Mucosa of gallbladder (tissue), 1 donor: ENCODE measurements at regions not wholly inside any gene's neighbourhood (a gene's known extent, or its start where the extent isn't known, plus 50 kb on each side); places are given as distances from the start of the nearest gene placed in this dataset.

Experiments
- DNase-seq: peaks from one replicate; pipeline ENCODE4 v3.0.0-alpha.2; 2020; ENCODE audit warnings: low spot score
- donor health status: DM: no; HTN: no; CAD: no.

DNA sequence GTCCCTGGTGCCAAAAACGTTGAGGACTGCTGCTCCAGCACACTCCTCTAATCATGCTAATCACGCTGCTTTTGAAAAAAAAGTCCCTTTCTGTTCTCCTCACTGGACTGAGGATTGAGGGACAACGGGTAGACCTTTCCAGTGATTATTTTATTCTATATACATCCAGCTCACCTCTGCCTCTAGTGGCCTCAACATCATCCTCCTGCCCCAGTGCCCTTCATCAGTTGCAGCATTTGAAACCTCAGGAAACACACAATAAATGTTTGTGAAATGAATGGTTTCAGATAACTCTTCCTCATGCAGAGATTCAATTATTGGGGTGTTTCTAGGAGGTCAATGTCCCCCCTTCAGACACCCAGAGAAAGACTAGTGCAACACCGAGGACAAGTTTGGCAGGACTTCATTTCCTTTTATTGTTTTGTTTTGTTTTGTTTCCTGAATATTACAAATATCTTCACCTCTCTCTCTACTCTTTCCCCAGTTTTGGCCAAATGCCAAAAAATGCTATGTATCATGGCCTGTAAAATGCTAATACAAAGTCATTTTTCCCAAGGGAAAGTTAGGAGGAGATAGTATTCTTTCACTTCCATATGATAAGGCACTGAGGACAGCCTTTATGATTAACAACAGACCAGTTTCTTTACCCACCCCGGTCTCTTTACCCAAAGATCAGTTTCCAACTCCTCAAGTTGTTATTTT lies 460.1 kb upstream of the SLIT2 start:
- DNase-seq = no peak

DNA sequence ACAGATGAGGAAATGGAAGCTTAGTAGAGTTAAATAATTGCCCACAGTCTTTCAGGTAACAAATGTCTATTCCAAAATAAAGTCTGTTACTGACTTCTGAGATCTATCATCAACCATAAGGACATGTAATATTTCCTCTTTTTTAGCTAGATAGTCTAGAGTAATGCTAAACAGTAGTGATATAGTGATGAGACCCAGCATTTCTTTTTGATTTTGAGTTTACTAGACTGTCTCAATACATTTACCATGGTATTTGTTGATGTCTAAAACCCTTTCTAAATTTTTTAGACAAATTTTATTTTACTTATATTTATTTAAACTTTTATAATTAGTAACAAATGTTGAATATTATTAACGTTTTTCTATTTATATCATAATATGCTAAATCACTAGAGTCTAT lies 465.1 kb upstream of the SLIT2 start:
- no peak for DNase-seq

DNA sequence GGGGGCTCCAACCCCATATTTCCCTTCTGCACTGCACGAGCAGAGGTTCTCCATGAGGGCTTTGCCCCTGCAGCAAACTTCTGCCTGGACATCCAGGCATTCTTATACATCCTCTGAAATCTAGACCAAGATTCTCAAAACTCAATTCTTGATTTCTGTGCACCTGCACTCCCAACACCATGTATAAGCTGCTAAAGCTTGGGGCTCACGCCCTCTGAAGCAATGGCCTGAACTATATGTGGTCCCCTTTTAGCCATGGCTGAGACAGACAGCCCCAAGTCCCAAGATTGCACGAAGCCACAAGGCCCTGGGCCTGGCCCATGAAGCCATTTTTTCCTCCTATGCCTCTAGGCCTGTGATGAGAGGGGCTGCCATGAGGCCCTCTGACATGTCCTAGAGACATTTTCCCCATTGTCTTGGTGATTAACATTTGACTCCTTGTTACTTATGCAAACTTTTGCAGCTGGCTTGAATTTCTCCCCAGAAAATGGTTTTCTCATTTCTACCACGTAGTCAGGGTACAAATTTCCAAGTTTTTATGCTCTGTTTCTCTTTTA lies 468.0 kb upstream of the SLIT2 start:
- no peak for DNase-seq

DNA sequence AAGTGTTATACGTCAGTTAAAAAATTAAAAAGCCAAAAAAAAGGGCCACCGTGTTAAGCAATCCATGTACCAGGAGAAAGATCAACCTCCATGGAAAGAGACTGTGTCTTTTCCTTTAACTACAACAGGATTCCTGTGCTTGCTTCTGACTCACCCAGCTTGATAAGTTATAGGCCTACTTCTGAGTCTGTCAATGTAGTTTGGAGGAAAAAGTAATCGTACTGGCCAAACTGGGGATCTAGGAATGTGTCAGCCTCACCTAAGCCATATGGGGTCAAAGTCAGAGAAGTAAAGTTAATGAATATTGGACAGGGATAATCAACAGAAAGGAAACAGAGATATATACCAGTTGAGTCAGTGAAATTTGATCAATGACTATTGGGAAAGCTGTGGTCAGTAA lies 470.8 kb upstream of the SLIT2 start:
- DNase-seq = no peak

DNA sequence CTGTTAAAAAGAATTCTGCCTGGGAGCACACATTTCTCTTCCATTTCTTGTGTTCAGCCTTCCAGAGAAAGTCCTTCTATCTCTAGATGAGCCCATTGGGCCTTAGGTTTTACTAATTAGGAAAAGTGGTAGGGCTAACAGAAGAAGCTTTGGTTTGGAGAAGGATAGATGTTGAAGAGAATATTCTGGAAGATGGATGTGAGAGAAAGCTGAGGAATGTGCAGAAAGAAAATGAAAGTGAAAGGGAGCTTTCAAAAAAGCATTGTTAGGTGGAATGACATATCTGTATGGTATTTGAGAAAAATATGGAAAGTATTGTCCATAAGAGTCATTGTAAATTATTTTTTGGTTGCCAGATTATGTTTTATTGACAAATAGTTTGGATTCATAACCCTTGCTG lies 474.8 kb upstream of the SLIT2 start:
- DNase-seq = no peak

DNA sequence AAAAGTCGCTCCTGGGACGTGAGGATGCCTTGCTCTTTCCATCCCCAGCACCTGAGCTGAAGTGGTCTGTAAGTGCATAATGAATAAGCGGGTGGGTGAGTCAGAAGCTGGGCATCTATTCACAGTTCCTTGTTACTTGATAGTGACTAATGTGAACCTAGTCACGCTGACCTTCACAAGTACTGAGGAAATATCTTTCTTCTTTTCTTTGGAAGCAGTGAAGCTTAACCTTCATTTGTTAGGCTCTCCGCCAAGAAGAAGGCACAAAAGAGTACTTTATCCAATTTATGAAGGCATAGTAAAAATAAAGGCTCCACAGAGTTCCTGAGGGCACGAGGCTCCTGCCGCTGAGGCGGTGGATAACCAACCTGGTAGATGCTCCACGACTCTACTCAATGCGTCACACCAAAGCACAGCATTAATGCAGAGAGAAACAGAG lies 475.7 kb upstream of the SLIT2 start:
- no peak for DNase-seq

DNA sequence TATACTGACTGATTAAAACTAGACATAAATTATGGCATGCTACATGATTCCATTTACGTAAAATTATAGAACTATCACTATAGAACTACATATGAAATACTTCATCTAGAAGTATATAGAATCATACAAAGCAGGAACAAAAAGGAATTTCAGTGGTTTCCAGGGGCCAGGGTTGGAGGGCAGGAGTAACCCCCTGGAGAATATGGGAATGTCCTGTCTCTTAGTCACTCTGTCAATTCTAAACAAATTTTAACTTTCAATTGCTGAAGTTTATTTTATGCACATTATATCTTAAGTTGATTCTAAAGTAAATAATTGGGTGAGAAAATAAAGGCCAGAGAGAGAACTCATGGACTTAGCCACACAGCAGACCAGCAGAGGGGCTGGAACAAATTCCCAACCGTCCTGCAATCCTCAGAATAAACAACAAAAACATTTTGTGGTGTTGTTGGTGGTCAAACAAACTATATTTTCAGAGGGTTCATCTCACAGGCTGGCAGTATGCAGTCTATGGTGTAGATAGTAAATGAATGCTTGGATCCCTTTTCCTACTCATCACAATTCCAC lies 476.9 kb upstream of the SLIT2 start:
- no peak for DNase-seq

DNA sequence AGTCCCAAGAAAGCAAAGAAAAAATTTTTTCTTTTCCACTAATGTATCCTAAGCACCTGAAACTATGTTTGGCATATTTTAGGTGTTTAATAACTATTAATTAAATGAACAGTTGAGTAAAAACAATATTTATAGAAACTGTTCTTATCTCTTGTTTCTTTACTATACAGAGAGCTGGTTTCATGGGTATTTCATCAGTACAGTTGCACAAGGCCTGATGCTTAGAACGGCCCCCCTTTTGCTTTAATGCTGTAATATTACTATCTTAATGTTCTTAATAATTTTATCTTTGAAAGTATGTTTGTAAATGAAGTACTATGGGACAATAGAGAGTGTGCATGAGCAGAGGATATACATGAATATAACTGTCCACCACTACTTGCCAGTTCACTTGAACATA lies 479.1 kb upstream of the SLIT2 start:
- no peak for DNase-seq

DNA sequence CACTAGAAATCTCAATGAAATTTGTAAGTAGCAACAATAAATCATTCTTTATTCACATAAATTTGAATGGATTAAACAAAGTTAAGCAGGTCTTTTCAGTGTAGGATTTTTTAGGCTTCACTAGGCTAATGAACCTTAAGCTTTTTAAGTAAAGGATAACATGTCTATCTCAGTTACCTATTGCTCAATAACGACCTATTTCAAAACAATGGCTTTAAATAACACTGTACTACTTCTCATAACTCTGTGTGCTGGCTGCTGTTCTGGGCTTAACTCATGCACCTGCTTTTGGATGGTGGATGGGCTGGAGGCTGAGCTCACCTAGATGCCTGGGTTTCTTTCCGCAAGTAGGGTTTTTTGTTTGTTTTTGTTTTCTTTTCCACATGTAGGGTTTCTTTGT lies 495.0 kb upstream of the SLIT2 start:
- DNase-seq = no peak

DNA sequence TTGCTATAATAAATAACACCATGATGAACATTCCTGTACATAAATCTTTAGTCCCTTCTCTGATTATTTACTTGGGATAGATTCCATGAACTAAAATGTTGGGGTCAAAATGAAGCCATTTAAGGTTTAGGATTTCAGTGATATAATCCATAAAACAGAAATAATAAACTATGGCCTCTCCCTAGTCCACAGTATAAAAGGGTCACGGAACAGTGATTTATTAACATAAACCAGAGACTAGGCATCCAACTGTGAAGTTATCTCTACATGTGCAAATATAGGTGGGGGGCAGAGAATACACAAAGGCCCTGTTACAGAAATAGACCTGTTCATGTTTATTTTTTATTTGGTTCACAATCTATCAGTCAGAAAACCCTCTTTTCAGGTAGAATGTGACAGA lies 499.1 kb upstream of the SLIT2 start:
- no peak for DNase-seq

DNA sequence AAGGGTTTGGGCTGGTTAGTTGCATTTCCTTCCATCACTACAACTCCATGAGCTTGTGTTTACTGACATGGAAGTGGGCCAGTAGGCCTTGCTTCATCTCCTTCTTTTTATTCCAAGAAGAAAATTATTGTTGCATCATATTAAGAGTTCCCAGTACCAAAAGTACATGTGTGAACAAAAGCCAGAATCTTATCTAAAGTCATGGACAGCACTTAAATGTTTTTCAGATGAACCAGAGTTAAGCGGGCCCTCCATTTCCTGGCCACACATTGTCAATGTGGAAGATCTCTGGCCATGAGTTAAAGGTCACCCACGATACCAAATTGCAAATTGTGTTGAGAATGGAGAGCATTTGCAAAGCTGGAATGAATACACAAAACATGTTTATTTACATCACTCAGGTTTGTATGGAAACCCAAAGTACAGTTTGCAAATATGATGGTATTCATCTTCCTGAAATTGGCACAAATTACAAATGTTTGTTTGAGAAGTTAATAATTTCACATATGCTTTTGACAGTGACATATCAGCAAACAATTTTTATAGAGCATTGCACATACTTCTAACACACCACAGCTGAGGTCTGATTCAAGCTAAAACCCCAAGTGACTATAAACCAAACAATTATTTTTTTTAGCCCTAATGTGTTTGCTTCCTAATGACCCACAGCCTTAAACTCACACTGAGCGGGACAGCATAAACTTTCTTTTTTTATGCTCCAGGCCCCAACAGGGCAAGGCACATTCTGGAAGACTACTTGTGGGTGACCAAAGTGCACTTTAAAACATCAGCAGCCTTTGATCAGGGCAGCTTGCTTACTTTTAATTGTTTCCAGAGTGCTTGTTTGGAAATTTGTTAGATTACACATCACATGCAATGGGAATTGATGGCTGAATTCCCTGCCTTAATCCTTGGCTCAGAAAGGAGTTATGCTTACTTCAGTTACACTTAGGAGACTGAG lies 502.9 kb upstream of the SLIT2 start:
- DNase-seq = peak; percentile 47

DNA sequence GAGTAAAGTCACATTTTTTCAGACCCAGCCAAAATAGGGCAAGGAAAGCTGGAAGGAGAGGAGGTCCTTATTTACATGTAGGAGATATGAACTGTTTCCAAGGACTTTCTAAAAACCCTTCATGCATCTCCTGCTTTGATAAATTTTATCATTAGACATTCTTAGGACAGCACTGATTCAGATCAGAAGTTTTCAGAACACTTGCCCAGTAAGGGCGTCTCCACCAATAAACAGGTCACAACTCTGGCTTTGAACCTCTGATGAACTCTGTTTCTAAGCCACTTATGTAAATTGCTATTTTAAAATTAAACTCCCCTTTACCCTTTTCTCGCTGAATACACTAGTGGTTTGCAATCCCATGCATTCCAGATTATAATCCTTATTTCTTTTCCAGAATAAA lies 505.3 kb upstream of the SLIT2 start:
- no peak for DNase-seq

DNA sequence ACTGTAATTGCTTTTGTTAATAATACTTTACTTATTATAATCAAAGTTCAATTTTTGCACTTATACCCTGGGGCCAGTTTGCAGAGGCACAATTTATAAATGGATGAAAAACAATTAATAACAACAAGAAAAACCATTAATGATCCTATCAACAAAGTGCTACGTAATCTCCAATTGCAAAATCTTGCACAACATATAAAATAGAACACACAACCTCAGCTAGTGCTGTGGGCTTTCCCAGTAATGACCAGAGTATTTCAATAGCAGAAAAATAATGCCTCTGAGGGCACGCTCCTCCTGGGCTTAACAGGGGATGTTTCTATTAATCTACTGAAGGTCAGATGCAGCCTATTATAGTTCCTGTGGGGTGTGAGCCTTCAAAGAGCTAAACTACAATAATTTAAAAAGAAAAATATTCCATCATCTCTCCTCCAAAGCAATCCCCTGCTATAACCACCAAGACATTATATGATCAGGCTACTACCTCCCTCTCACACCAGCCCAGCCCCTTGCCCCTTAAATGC lies 508.5 kb upstream of the SLIT2 start:
- DNase-seq = no peak

DNA sequence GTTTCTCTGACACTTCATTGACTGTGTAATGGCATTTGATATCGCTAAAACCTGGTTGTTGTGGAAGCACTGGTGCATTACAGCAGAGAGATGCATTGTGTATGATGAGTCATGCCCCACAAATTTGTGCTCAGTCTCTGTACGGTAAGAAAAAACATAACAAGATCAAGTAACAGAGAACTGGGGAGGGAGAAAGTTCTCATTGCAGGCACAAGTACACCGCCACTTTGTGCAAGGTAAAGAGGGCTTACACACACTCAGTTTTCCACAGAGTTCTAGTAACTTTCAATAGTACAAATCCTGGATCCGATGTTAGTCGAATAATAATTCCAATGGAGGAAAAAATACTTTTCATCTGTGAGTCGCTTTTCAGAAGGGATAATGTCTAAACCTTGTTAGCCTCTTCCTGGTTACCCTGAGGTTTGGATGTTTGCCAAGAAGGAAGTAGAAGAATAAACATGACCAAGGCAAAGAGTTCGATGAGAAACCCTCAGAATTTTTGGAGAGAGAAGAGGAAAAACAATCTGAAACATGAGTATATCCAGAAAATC lies 512.5 kb upstream of the SLIT2 start:
- peak; percentile 45 for DNase-seq

DNA sequence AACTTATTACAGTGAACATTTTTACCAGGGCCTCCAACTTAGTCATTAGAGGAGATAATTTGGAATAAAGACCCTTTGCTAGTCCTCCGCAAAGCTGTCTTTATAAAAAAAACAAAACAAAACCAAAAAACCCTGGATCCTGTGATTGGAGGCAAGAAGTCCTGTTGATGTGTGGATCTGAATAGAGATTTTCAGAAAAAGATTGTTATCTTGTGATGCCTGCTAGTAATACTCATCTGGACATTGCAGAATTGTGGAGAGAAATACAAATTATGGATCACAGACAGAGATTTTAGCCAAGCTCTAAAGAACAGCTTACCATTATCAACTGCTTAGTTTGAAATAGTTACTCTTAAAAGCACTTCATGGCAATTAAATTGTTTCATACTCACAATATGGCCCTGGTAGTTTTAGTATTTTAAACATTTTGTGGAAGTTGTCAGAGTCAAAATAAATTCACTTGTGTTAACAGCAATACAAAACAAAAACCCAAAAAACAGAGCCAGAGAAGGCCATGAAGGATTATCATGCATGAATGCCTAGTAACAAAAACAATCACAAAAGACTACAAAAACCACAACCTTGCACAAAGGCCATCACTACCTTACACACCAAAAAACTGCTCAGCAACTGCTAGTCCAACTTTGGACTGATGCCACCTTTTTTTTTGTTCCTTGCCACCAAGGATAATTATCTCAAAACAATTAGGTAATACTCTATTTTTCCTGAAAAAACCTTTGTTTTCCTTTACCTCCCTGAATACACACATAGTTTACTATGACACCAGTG lies 514.5 kb upstream of the SLIT2 start:
- DNase-seq = no peak

DNA sequence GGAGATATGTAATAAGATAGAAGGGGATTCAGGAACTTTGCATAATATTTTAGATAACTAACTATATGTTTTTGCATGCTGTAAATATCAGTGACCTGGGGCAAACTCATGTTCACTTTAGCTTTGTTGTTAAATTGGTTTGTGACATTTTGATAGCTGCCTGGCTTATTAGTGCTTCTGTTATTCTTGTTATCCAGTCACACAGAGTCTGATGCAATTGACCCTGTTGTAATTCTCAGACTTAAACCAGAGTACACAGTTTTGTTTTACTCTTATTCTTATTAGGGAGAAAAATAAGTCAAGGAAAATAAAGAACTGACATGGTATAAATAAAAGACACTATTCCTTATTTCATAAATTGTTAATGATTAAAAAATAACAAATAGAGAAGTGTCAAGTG lies 516.7 kb upstream of the SLIT2 start:
- DNase-seq = no peak

DNA sequence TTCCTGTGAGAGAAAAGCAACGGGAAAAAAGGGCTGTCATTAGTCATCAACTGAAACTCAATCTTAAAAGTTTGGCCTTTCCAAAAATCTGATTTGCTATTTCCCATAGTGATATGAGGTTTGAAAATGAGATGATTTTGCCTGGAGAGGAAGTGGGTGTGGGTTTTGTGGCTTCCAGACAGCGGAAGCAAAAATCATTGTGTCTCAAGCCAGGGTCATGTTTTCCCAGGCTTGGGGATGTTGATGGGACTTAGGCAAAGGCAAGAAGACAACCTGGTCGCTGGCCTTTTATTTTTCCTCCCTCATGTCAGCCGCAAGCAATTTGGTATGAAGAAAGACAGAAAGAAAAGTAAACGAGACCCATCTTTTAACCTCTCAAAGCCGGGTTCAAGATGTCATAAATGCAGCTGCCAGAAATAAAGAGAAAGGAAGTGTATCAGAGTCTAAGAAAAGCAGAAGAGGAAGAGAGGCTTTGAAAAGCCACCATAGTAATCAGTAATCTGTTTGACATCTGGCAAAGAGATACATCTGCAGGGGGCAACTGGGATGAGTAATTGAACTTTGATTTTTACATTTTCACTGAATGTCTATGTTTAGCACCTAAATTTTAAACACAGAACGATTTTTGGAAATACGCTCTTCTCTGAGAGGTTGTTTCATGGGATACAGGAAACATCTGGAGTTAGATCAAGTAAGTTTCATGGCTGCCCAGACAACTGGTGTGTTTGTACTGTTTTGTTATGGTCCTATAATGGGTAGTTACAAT lies 521.6 kb upstream of the SLIT2 start:
- DNase-seq = no peak

DNA sequence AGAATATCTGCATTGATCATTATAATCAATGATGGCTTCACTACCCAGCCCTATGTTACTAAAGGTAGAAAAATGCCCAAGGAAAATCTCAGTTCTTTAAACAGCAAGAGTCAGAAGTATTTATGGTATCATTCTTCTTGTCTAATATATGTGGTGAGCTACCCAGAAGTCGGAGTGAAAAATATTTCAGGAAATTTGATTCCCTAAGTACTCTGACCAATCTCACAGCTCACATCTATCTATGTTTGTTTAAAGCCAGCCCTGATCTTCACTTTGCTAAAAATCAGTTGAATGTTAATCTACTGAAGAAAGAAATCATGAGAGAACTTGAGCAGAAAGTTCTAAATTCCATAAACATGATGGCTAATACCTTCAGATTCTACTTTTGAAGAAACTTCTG lies 522.9 kb upstream of the SLIT2 start:
- DNase-seq = no peak

DNA sequence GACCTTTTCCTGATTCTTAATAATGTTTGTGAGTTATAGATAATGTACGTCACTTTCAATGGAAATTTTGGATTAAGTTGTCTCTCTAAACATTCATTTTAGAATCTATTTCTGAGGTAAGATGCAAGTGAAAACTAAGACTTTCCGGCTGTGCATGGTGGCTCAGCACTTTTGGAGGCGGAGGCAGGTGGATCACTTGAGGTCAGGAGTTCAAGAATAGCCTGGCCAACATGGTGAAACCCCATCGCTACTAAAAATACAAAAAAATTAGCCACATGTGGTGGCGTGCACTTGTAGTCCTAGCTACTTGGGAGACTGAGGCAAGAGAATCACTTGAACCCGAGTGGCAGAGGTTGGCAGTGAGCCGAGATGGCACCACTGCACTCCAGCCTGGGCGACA lies 524.6 kb upstream of the SLIT2 start:
- no peak for DNase-seq

DNA sequence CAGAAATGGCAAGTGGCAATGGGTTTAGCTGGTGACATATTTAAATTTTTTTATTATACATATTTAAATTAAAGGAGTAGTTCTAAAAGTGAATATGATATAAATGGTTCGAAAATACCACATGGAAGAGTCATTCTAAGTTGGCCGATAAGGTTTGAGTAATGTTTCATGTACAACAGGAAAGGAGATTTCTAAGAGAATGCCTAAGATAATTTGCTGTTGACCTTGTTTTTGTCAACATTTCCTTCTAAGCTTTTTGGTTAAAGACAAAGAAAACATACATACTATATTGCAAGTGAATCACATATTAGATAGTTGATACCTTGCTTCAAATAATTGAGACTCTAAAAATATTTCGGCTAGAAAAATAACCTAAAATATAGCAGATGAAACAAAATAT lies 526.6 kb upstream of the SLIT2 start:
- no peak for DNase-seq
